HG03565 (cell line): ENCODE measurements at regions not wholly inside any gene's neighbourhood (a gene's known extent, or its start where the extent isn't known, plus 50 kb on each side); places are given as distances from the start of the nearest gene placed in this dataset.

Experiments
- ATAC-seq: cut with Tn5 transposase; IDR thresholded peaks from one replicate; pipeline ENCODE4 v1.9.1; 2021; ENCODE audit warnings: mild to moderate bottlenecking, moderate library complexity; ENCODE audit not compliant: unreplicated experiment

GRCh38 chr18:28834889-28835288 lies 658.0 kb upstream of the CDH2 start:
- ATAC-seq: no peak

- ATAC-seq: no peak
These were observed 655.0 kb upstream of the CDH2 start for GRCh38 chr18:28831908-28832307.

GRCh38 chr18:28831476-28831875 lies 654.5 kb upstream of the CDH2 start:
- ATAC-seq: no peak

- ATAC-seq: no peak
These were observed 649.2 kb upstream of the CDH2 start for GRCh38 chr18:28826107-28826506.

GRCh38 chr18:28824183-28824574 lies 647.2 kb upstream of the CDH2 start:
- ATAC-seq: no peak

GRCh38 chr18:28823506-28824182 lies 646.7 kb upstream of the CDH2 start:
- no peak for ATAC-seq

- no peak for ATAC-seq
These were observed 643.4 kb upstream of the CDH2 start for GRCh38 chr18:28820353-28820752.

- no peak for ATAC-seq
These were observed 639.2 kb upstream of the CDH2 start for GRCh38 chr18:28816155-28816554.

GRCh38 chr18:28814365-28814764 lies 637.4 kb upstream of the CDH2 start:
- no peak for ATAC-seq

- ATAC-seq: no peak
These were observed 631.4 kb upstream of the CDH2 start for GRCh38 chr18:28808373-28808772.

GRCh38 chr18:28805491-28805890 lies 628.6 kb upstream of the CDH2 start:
- ATAC-seq: no peak

GRCh38 chr18:28804512-28805202 lies 627.7 kb upstream of the CDH2 start:
- ATAC-seq: no peak

GRCh38 chr18:28802546-28802945 lies 625.6 kb upstream of the CDH2 start:
- no peak for ATAC-seq

- no peak for ATAC-seq
These were observed 624.9 kb upstream of the CDH2 start for GRCh38 chr18:28801876-28802275.

- ATAC-seq: no peak
These were observed 617.7 kb upstream of the CDH2 start for GRCh38 chr18:28794459-28795245.

GRCh38 chr18:28793901-28794300 lies 617.0 kb upstream of the CDH2 start:
- ATAC-seq: no peak

- ATAC-seq: no peak
These were observed 615.6 kb upstream of the CDH2 start for GRCh38 chr18:28792404-28793086.

GRCh38 chr18:28791101-28791500 lies 614.2 kb upstream of the CDH2 start:
- ATAC-seq: no peak

GRCh38 chr18:28789502-28789901 lies 612.6 kb upstream of the CDH2 start:
- no peak for ATAC-seq

GRCh38 chr18:28786926-28787325 lies 610.0 kb upstream of the CDH2 start:
- no peak for ATAC-seq

GRCh38 chr18:28781616-28782362 lies 604.9 kb upstream of the CDH2 start:
- ATAC-seq: no peak
